CD14-positive monocyte (primary cell): ENCODE measurements at regions not wholly inside any gene's neighbourhood (a gene's known extent, or its start where the extent isn't known, plus 50 kb on each side); places are given as distances from the start of the nearest gene placed in this dataset.

ENCODE experiments used
- DNase-seq, 3 donors: peaks; one replicate each; pipeline ENCODE4 v3.0.0-alpha.2; 2011 to 2022
- H2AFZ ChIP-seq: 2 replicates; pipeline ENCODE4 v1.6.0; 2012; ENCODE audit warnings: mild to moderate bottlenecking, low read depth, low read length, inconsistent platforms; ENCODE audit not compliant: insufficient read depth, poor library complexity, severe bottlenecking
- H3K27ac ChIP-seq, 2 donors: 1 replicate in 1 of 2; 2 replicates in 1 of 2; pipeline ENCODE4 v1.5.1; 2012 to 2013; ENCODE audit warnings: low read length in 2 of 2, control low read depth in 1 of 2, inconsistent platforms in 1 of 2, low read depth in 1 of 2, mild to moderate bottlenecking in 1 of 2
- H3K27me3 ChIP-seq, 2 donors: one replicate each; pipeline versions ENCODE4 v1.6.0 to v1.6.1; 2011 to 2013; ENCODE audit warnings: low read length in 2 of 2; ENCODE audit not compliant: control insufficient read depth in 2 of 2, insufficient read depth in 2 of 2
- H3K36me3 ChIP-seq, 2 donors: replicated peaks in 1 of 2; 1 replicate in 1 of 2; 2 replicates in 1 of 2; pipeline versions ENCODE4 v1.5.1 to v1.6.1; 2012 to 2013; ENCODE audit warnings: low read length in 2 of 2, control low read depth in 1 of 2, inconsistent platforms in 1 of 2, mild to moderate bottlenecking in 1 of 2; ENCODE audit not compliant: insufficient read depth in 2 of 2, control insufficient read depth in 1 of 2
- H3K4me1 ChIP-seq, 2 donors: 1 replicate in 1 of 2; 2 replicates in 1 of 2; pipeline versions ENCODE4 v1.5.1 to v1.6.1; 2012 to 2013; ENCODE audit warnings: low read length in 2 of 2, control low read depth in 1 of 2, inconsistent platforms in 1 of 2, mild to moderate bottlenecking in 1 of 2, moderate library complexity in 1 of 2; ENCODE audit not compliant: insufficient read depth in 2 of 2, control insufficient read depth in 1 of 2
- H3K4me2 ChIP-seq: replicated peaks from 2 replicates; pipeline ENCODE3; 2012; ENCODE audit warnings: low read length, moderate library complexity, mild to moderate bottlenecking; ENCODE audit not compliant: poor library complexity, severe bottlenecking; ENCODE audit errors: extremely low read depth
- H3K4me3 ChIP-seq, 3 experiments: fragments of 200-600 bp in 1 of 3; sonication (generic) in 1 of 3; replicated peaks in 1 of 3; 1 replicate in 2 of 3; 2 replicates in 1 of 3; pipeline ENCODE4 v1.5.1; 2011 to 2013; ENCODE audit warnings: low read length in 3 of 3, mild to moderate bottlenecking in 3 of 3, control low read depth in 2 of 3, low read depth in 2 of 3, inconsistent platforms in 1 of 3, moderate library complexity in 1 of 3
- H3K79me2 ChIP-seq: 2 replicates; pipeline ENCODE4 v1.6.0; 2012; ENCODE audit warnings: mild to moderate bottlenecking, control low read depth, inconsistent platforms, low read length, moderate library complexity; ENCODE audit not compliant: insufficient read depth
- H3K9ac ChIP-seq: 2 replicates; pipeline ENCODE4 v1.6.0; 2017; ENCODE audit warnings: low read length, mild to moderate bottlenecking; ENCODE audit not compliant: insufficient read depth, poor library complexity, severe bottlenecking
- H3K9me3 ChIP-seq, 2 donors: replicated peaks in 1 of 2; 1 replicate in 1 of 2; 2 replicates in 1 of 2; pipeline versions ENCODE4 v1.5.1 to v1.6.1; 2012 to 2013; ENCODE audit warnings: low read length in 2 of 2, control low read depth in 1 of 2; ENCODE audit not compliant: control insufficient read depth in 1 of 2, insufficient read depth in 1 of 2
- H4K20me1 ChIP-seq: 2 replicates; pipeline ENCODE4 v1.6.0; 2012; ENCODE audit warnings: mild to moderate bottlenecking, low read length, control low read depth, moderate library complexity; ENCODE audit not compliant: insufficient read depth
- H3K27ac Mint-ChIP-seq, 7 donors: one replicate each; pipeline ENCODE4 v1.8.0; 2020; ENCODE audit warnings: mild to moderate bottlenecking in 7 of 7, mixed read lengths in 7 of 7, moderate library complexity in 6 of 7, inconsistent platforms in 2 of 7
- H3K27me3 Mint-ChIP-seq, 3 donors: one replicate each; pipeline ENCODE4 v1.8.0; 2021 to 2022; ENCODE audit warnings: low read depth in 3 of 3, mild to moderate bottlenecking in 3 of 3, mixed read lengths in 3 of 3, moderate library complexity in 3 of 3, inconsistent platforms in 1 of 3
- H3K36me3 Mint-ChIP-seq, 2 donors: one replicate each; pipeline ENCODE4 v1.8.0; 2020; ENCODE audit warnings: mixed read lengths in 2 of 2, inconsistent platforms in 1 of 2, mild to moderate bottlenecking in 1 of 2
- H3K4me1 Mint-ChIP-seq: one replicate; pipeline ENCODE4 v1.8.0; 2020; ENCODE audit warnings: mild to moderate bottlenecking, mixed read lengths
- H3K4me3 Mint-ChIP-seq, 2 donors: one replicate each; pipeline ENCODE4 v1.8.0; 2020; ENCODE audit warnings: mild to moderate bottlenecking in 2 of 2, mixed read lengths in 2 of 2, moderate library complexity in 1 of 2
- H3K9me3 Mint-ChIP-seq, 7 donors: one replicate each; pipeline ENCODE4 v1.8.0; 2020 to 2022; ENCODE audit warnings: mixed read lengths in 7 of 7, mild to moderate bottlenecking in 6 of 7, moderate library complexity in 6 of 7, inconsistent platforms in 2 of 7
- CTCF ChIP-seq: fragments of 200-600 bp; IDR thresholded peaks from one replicate; pipeline ENCODE4 v1.8.0; 2022; ENCODE audit warnings: antibody characterized with exemption, mild to moderate bottlenecking
- WGBS: methylation state at CpG from one replicate; pipeline ENCODE4 v1.1.5; 2013; ENCODE audit warnings: missing lambda C conversion rate; ENCODE audit not compliant: insufficient coverage; 5-methylcytosine and 5-hydroxymethylcytosine counted together
- intact Hi-C, 2 donors: fragments of 100-400 bp; cut with micrococcal nuclease; formaldehyde crosslinking; loops; one replicate each; pipeline versions ENCODE4 v1.15.0 to v1.15.1; 2023

GRCh38 chr13:79679334-79679733 lies 198.4 kb downstream of the NDFIP2 start:
- peak; percentile 14 to 59 (median 52) for DNase-seq
- Mint-ChIP-seq H3K36me3 (no peaks in the 10 kb centered on the region), H3K4me3 (no peak overlapping the region), H3K9me3 (peaks cover 0 to 5% (median 1%) of the 10 kb centered on the region in 7 donors), H3K27ac (no peak overlapping the region), H3K27me3 (peaks cover 0 to 2% (median 2%) of the 10 kb centered on the region in 3 donors), H3K4me1 (no peaks in the 10 kb centered on the region)
- Histone ChIP-seq H4K20me1 (no peaks in the 10 kb centered on the region), H3K9me3 (peaks cover 0 to 5% of the 10 kb centered on the region in 2 donors), H3K27ac (no peak overlapping the region), H3K36me3 (no peaks in the 10 kb centered on the region), H3K9ac (no peak overlapping the region), H3K4me1 (no peaks in the 10 kb centered on the region), H3K79me2 (no peaks in the 10 kb centered on the region), H3K4me3 (no peak overlapping the region), H3K4me2 (no peak overlapping the region), H3K27me3 (no peaks in the 10 kb centered on the region), H2AFZ (no peak overlapping the region)
- peak; percentile 91 for TF ChIP-seq CTCF
- WGBS: no CpG with 5 or more reads among the region's 2 CpGs
- intact Hi-C loops: loop anchor here in 1 of 2 donors (5.0 kb wide), 1 partner anchor 688 kb away; no protein-coding TSS in a partner anchor

GRCh38 chr13:79678100-79678499 lies 197.1 kb downstream of the NDFIP2 start:
- Histone ChIP-seq H3K79me2 (no peaks in the 10 kb centered on the region), H3K27me3 (no peaks in the 10 kb centered on the region), H2AFZ (no peak overlapping the region), H3K36me3 (no peaks in the 10 kb centered on the region), H3K9me3 (no peaks in the 10 kb centered on the region), H4K20me1 (no peaks in the 10 kb centered on the region), H3K4me1 (no peaks in the 10 kb centered on the region), H3K27ac (no peak overlapping the region), H3K4me3 (no peak overlapping the region), H3K4me2 (no peak overlapping the region), H3K9ac (no peak overlapping the region)
- H3K27me3 Mint-ChIP-seq: peaks cover 0 to 2% (median 2%) of the 10 kb centered on the region in 3 donors
- TF ChIP-seq CTCF: no peak
- H3K36me3 Mint-ChIP-seq: no peaks in the 10 kb centered on the region
- no peak overlapping the region for H3K4me3 Mint-ChIP-seq
- intact Hi-C loops: loop anchor here in 1 of 2 donors (5.0 kb wide), 1 partner anchor 689 kb away; no protein-coding TSS in a partner anchor
- H3K9me3 Mint-ChIP-seq: peaks cover 0 to 3% (median 0%) of the 10 kb centered on the region in 7 donors
- H3K27ac Mint-ChIP-seq: no peak overlapping the region
- WGBS: 100% methylated on average over 1 of the region's 2 CpGs
- H3K4me1 Mint-ChIP-seq: no peaks in the 10 kb centered on the region
- DNase-seq: no peak
